AG20443 (cell line): ENCODE measurements at regions not wholly inside any gene's neighbourhood (a gene's known extent, or its start where the extent isn't known, plus 50 kb on each side); places are given as distances from the start of the nearest gene placed in this dataset.
"Not testable (repeated sequence)": the region's sequence is repeated elsewhere in the genome, so short reads cannot be mapped to it uniquely, and the experiment has no call there.

Experiments used
- DNase-seq: peaks from one replicate; pipeline ENCODE4 v3.0.0; 2012; ENCODE audit warnings: low spot score, mixed read lengths

DNA sequence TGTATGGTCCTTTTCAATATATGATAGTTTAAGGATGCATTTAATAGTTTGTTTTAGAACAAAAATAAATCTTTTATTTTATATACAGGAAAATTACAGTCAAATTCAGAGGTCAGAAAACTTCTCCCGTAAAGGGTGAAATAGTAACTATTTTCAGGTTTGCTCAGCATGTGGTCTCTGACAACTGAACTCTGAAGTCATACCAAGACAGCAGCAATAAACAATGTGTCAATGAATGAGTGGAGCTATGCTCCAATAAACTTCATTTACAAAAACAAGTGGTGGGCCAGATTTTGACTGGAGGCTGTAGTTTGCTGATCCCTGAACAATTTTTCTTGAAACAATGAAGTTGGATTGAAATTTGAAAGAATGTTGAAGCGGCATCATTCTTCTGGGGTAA is 123.6 kb downstream of the ZNF248 start:
- DNase-seq: no peak

DNA sequence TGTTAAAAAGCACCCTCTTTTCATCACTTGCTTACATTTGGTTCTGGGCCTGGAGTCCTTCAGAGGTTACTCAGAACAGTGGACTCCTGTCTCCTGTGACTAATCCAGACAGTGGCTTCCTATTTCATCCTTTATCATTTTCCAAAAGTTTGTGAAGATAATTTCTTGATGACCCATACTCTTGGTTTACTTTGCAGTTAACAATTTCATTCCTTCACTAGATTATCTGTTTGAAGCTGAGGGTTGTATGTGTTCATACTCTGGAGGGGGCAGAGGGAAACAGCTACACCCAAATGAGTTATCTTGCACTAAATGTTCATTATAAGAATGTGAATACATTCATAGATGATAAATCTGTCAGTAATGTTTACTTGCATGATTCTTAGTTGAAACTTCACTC is 124.7 kb downstream of the ZNF248 start:
- no peak for DNase-seq

DNA sequence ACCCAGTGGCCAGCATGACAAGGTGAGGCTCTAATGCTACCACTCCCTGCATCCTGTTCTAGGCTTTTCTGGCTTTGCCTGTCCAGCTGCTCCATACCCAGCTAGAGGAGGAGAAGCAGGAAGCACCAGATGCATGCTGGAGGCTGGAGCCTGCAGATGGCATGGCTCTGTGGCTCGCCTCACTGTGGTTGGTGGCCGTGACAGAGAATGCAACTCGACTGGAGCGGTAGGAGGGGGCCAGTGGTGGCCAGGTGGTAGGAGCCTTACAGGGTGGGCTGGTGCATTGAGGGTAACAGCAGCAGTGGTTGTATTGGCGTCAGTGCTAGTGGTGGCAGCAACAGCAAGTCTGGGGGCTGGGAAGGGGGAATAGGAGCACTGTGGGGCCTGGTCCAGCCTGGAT is 128.6 kb downstream of the ZNF248 start:
- DNase-seq: no peak

DNA sequence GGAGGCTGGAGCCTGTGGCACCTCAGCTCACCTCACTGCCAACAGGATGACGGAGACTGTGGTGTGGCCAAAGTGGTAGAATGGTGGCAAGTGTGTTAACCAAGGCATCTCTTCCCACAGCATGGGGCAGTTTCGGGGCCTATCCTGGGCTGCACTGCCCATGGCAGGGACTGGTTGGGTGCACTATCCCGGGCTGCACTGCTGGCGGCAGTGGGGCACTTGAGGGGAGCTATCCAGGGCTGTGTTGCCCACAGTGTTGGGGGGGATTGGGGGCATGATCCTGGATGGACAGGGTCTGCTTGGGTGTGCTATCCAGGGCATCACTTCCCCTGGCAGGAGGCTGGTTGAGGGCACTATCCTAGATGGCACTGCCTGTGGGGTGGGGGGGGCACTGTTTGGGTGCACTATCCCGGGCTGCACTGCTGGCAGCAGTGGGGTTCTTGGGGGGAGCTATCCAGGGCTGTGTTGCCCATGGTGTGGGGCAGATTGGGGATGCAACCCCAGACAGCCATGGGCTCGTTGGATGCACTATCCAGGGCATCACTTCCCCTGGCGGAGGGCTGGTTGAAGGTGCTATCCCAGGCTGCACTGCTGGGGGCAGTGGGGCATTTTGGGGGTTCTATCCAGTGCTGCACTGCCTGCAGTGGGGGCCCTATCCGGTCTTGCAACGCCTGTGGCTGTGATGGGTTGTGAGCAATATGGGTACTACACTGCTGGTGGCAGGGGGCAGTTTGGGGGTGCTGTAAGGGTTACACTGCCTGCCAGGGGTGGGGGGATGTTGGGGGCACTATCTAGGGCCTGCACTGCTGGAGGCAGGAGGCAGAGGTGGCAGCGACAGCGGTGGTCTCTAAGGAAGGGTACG is 129.7 kb downstream of the ZNF248 start:
- no peak for DNase-seq

DNA sequence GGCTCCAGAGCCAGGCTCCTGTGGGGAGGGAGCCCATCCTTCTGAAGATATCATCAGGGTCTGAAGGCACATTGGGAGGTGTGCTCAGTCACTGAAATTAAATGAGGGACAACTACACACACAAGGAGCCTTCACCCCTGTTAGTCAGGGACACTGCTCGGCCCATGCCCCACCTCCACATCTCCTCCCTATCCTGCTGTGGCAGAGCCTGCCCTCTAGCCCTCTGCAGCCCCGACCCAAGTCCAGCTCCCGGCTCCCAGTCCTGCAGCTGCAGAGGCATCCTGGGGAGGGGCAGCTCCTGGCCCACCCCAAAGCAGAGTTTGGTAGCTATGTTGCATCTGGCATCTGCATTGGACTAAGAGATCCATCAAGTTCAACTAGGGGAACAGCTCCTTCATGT is 136.3 kb downstream of the ZNF248 start:
- DNase-seq: no peak

DNA sequence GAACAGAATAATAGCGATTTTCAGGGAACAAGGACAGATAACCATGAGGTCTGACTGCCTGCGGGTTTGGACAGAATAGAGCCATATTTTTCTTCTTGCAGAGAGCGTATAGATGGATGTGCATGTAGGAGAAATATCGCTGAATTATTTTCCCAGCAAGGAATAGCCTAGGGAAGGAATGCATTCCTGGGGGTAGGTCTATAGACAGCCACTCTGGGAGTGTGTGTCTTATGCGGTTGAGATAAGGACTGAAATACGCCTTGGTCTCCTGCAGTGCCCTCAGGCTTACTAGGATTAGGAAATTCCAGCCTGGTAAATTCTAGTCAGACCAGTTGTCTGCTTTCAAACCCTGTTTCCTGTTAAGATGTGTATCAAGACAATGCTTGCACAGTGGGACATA is 139.3 kb downstream of the ZNF248 start:
- DNase-seq: not testable (repeated sequence)

DNA sequence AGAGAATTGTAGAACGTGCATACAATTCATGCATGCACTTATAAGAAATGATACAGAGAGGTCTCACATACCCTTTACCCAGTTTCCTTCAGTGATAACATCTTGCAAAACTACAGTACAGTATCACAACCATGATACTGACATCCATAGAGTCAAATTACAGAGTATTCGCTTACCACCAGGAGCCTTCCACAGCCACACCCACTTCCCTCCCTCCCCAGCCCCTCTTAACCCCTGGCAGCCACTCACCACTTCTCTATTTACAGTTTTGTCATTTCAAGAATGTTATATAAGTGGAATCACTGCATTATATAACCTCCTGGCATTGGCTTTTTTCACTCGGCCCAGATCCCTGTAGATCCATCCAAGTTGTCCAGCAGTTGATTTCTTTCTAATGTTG is 143.8 kb downstream of the ZNF248 start:
- no peak for DNase-seq

DNA sequence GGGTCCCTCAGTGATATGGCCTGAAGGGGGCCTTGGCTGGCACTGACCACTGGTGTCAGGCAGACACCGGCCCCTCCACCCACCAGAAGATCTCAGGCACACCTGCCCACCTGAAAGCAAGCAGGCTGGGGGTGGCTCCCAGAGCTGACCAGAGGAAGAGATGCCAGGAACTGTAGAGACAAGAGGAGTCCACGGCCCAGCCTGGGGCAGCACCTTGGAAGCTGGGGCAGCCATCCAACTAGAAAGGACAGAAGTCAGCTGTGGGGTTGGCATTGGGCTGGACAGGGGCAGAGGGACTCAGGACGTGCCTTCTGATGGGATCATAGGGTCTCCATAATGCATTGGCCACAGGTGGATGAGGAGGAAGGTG is 144.3 kb downstream of the ZNF248 start:
- DNase-seq: no peak

DNA sequence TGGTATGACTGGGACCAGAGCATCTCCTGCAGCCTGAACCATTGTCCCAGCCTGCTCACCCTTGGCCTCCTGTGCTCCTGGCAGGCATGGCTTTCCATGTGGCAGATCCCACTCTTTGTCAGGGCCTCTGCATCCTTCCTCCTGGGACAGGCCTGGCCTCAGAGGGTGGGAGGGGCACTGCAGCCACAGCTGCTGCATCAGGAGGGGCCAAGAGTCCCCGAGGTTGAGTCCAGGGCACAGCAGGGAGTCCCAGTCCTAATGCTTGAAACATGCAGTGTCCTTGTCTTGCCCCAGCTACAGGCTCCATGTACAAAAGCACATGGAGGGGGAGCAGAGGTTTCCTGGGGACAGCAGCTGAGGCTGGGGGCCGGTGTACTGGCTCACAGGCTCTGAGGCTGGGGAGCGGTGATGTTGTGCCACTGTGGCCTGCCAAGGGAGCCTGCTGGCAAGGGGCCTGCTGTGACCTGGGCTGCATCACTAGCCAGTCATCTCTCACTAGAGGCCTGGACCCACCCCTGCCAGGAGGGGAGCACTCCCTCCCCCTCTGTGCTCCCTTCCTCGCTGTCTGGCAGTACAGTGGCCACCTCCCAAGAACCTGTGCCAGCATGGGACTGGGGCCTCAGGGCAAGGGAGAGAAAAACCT is 144.8 kb downstream of the ZNF248 start:
- no peak for DNase-seq

DNA sequence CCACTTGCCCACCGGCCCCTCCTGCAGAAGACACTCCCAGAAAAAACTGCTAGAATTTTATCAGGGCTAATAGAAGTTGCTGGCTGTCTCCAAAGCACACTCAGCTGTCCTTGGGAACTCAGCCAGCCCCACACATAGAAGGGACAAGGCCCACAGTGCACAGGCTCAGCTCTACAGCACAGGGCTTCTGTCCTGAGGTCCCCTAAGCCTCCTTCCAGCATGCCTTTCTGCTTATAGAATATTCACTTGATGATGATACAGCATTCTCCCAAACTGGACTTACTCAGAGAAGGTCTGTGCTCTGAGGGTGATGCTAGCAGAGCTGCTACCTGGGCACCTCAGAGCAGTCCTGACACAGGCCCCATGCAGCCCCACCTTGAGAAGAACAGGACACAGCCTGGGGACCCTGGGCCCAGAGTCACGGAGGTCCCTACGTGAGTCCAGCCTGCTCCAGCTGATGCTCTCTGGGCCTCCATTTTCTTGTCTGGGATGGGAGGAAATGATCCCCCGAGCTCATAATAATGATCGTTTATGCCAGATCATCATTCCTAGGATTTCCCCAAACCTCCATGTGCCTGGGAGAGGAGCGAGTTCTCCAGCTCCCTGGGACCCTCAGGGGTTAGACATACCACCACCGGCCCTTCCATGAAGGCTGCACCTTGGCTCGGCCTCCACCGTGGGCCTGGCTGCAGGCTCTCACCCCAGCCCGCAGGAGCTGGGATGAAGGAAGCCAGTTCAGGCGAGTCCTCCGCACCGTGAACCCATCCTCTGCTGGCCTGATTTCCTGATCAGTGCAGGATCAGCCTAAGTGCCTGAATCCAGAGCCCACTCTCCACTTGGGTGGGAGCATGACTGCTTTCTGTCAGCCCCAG is 145.6 kb downstream of the ZNF248 start:
- no peak for DNase-seq

DNA sequence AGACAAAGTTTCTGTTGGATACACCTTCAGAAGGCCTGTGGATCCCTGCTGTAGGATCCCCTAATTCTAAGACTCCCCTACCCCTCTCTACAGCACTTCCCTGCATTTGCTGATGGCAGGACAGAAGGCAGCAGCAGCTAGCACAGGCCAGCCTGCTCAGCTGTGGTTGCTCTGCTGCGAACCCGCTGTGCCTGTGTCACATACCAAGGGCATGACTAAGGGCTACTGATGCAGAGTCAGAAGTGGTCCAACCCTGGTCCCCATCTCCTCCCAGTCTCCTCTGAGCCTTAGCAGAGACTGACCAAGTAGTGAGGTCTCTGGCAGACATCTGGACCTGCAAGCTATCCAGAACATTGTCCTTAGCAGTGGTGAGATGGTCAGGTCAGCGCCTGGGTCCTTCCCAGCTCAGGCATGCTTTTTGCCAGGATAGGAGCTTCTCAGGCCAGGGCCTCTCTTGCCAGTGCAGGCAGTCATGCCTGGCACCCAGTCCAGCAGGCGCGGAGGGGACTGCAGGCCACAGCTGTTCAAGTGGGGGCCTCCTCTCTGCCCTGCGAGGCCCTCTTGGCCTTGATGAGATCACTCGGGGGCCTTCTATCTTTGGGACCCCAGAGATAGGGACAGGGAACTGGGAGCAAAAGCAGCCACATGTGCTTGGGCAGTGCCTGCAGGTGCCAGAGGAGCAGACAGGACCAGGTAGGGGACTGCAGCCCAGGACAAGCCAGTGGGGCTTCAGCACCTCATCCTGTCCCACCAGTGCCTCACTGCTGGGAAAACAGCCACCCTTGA is 146.4 kb downstream of the ZNF248 start:
- peak; percentile 21 for DNase-seq

DNA sequence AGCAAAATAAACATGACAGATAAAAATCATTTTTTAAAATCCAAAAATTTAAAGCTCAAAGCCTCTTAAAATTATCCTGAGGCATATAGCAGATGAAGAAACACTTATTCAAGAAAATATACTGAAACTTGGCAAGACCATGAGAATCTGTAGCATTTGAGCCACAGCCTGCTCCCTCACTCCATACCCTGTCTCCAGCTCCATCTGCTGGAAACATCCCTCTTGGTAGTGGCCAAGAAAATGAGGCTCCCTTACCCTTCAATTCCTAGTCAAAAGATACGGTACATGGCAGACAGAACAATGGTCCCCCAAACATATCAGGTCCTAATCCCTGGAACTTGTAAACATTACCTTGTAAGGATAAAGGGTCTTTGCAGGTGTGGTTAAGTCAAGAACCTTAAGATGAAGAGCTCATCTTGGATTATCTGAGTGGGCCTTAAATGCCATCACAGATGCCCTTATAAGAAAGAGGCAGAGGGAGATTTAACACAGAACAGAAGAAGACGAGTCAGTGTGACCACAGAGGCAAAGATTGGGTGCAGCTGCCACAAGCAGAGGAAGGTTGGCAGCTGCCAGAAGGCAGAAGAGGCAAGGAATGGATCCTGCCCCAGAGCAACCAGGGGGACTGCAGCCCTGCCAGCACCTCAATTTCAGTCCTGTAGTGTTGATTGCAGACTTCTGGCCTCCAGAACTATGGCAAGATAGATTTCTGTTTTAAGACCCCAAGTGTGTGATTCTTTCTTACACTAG is 149.4 kb downstream of the ZNF248 start:
- DNase-seq: no peak

DNA sequence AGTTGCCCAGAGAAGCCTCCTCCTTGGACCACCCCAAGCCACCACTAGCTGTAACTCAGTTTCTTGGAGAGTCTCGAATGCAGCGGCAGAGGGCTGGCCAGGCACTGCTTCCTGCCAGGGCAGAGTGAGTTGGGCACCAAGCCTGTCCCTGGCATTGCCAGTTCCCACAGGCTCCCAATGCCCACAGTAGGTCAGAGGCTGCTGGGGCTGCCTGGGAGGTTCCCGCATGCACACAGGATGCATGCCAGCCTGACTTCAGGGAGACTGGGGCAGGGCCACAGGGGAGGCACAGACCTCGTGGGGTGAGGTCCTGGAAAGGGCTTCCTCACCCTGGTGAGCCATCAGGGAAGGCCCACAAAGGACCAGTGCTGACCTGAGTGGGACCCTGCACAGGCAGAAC is 152.8 kb downstream of the ZNF248 start:
- DNase-seq: peak; percentile 2

DNA sequence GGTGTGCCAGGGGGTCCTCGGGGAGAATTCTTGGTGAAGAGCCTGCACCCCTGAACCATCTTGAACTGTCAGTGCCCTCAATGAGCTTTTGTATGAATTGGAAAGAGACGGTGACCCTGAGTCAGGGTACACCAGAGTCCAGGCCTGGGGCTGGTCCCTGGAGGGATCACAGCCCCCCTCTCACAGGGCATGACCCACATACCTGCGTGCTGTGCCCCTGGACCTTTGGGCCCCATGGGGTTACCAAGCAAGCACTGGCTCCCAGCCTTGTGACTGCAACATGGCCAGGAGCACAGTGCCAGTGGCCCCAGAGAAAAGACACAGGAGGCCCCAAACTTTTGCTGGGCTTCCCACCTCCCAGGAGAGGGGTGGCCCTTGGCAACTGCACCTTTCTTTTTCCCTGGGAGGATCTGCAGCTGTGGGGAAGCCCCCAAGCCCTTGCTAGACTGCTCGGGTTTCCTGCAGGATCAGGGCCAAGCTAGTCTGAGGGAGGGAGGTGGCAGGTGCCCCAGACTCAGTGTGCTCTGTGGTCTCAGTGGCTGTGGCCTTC is 153.5 kb downstream of the ZNF248 start:
- DNase-seq: peak; percentile 1

DNA sequence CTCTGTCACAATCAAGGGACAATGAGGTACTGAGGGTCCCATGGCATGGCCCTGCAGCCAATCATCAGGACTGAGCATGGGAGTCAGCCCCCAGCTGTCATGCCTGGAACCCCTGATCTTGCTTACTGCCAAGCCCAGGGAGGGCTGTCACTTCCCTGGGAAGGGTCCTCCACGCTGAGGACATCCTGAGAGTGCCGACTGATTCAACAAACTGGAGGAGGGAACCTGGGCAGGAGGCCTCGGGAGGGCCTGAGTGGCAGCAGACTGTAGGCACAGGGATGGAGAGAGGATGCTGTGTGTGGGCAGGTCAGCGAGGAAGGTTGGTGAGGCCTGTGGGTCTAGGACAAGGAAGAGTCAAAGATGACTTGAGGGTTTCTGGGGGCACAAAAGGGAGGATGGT is 154.3 kb downstream of the ZNF248 start:
- no peak for DNase-seq

DNA sequence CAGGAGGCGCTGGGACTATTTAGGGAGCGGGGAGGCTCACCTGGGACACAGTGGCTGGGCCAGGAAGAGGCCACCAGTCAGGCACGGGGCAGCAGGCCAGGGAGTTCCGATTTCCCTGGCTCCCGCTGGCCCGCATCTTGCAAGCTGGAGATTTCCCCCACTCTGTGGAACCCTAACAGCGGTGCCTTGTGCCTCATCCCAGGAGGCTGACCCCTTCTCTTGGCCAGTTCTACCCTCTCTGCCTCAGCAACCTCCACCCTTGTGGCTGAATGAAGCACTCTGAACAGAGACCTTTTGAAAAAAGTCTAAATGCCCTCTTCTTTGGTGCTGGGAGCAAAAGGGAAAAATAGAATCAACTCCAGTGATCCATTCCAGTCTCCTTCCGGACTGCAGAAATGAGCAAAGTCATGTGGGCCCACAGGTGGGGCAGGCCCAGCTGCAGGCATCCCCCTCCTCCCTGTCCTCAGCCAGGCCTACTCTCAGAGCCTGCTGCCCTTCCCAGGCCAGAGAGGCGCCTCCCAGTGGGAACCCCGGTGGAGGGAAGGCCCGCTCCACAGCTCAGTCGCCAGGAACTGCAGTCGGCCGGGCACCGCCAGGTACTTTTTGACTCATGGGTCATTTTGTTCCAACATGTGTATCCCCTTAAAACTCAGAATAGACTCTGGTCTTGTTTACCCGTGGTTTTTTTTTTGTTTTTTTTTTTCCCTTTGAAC is 155.5 kb downstream of the ZNF248 start:
- DNase-seq: peak; percentile 6

DNA sequence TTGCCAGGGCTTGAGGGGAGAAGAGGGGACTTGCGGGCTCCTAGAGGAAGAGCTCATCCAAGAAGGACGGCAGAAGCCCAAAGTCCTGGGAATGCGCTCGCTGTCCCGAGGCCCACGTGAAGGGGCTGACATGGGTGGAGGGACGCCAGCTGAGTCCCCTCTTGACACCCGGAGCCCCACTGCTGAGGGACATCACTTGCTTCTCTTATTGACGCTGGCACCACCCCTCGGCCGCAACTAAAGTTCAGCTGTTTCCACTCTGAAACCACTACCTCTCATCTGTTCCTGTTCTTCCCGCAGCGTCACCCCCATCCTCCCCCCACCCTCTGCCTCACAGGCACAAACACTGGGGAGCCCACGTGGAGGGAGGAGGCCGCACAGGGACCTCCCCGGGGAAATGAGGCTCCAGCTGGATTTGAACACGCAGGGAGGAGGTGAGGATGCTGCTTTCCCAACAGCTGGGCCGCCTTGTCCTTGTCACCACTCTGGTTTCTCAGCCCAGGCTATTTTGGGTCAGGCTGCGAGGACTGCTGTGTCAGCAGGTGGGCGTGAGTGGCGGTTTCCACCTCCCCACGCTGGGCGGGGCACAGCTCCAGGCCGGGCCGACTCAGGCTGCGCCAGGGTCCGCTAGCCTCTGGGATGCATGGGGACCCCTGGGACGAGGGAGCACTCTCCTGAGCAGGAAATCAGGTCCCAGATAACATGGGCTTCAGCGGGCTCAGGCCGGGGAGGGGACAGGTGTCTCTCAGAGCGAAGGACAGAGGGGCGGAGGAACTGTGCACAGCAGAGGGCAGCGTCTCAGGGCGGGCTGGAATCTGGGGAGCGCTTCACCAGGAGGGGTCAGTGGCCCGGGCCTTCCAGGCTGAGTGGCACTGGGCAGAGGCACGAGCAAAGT is 156.3 kb downstream of the ZNF248 start:
- DNase-seq: peak; percentile 4

DNA sequence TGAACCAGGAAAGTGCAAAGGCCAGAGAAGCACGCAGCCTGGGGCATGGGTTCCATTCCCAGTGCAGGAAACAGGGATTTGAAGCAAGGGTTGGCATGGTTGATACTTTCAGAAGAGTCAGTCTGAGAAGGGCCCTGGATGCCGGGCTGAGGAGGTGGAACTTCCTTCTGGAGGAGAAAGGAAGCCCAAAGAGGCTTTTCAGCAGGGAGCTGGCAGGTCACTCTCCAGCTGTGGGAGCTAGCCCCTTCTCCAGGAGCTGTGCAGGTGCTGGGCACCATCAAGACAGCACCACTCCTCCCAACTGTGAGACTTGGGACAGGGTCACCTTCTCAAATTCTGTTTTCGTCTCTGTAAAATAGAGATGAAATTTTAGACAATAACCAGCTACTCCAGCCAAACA is 169.8 kb downstream of the ZNF248 start:
- DNase-seq: no peak
